OCI-LY1 (cell line): ENCODE measurements at regions not wholly inside any gene's neighbourhood (a gene's known extent, or its start where the extent isn't known, plus 50 kb on each side); places are given as distances from the start of the nearest gene placed in this dataset.

Experiments used
- H2AFZ ChIP-seq: fragments of 200-600 bp; sonication (generic), shearing (Covaris generic); 2 replicates; pipeline ENCODE4 v1.6.0; 2014; ENCODE audit warnings: antibody characterized with exemption, mild to moderate bottlenecking, low read length
- H3F3A ChIP-seq: fragments of 200-600 bp; sonication (generic), shearing (Covaris generic); 2 replicates; pipeline ENCODE4 v1.6.0; 2014; ENCODE audit warnings: mild to moderate bottlenecking, antibody characterized with exemption, low read length, moderate library complexity; ENCODE audit not compliant: insufficient read depth
- H3K27ac ChIP-seq: fragments of 200-600 bp; sonication (generic); 2 replicates; pipeline ENCODE4 v1.5.1; 2014; ENCODE audit warnings: low read length, mixed run types, mild to moderate bottlenecking, low read depth; ENCODE audit not compliant: poor library complexity, severe bottlenecking
- H3K27me3 ChIP-seq: fragments of 200-600 bp; sonication (generic); 2 replicates; pipeline ENCODE4 v1.6.0; 2014; ENCODE audit warnings: antibody characterized with exemption, mild to moderate bottlenecking, low read length, moderate library complexity; ENCODE audit not compliant: insufficient read depth
- H3K36me3 ChIP-seq: fragments of 200-600 bp; sonication (generic); 2 replicates; pipeline ENCODE4 v1.6.1; 2014; ENCODE audit warnings: mild to moderate bottlenecking, antibody characterized with exemption, low read length, moderate library complexity, mixed read lengths; ENCODE audit not compliant: insufficient read depth
- H3K4me1 ChIP-seq: fragments of 200-600 bp; sonication (generic); 2 replicates; pipeline ENCODE4 v1.5.1; 2014; ENCODE audit warnings: mild to moderate bottlenecking, low read length, moderate library complexity; ENCODE audit not compliant: insufficient read depth, severe bottlenecking
- H3K4me2 ChIP-seq: fragments of 200-600 bp; sonication (generic), shearing (Covaris generic); 2 replicates; pipeline ENCODE4 v1.6.1; 2014; ENCODE audit warnings: low read length
- H3K4me3 ChIP-seq: fragments of 200-600 bp; sonication (generic); 2 replicates; pipeline ENCODE4 v1.5.1; 2014; ENCODE audit warnings: low read length, low read depth, mild to moderate bottlenecking, mixed read lengths; ENCODE audit not compliant: poor library complexity, severe bottlenecking
- H3K79me2 ChIP-seq: fragments of 200-600 bp; shearing (Covaris generic); 2 replicates; pipeline ENCODE4 v1.6.1; 2016; ENCODE audit warnings: mixed run types, low read length, mixed read lengths; ENCODE audit not compliant: insufficient read depth
- H3K9ac ChIP-seq: fragments of 200-600 bp; sonication (generic), shearing (Covaris generic); 2 replicates; pipeline ENCODE4 v1.6.1; 2014; ENCODE audit warnings: mild to moderate bottlenecking, low read length, mixed read lengths
- H3K9me2 ChIP-seq: fragments of 200-600 bp; sonication (generic), shearing (Covaris generic); 2 replicates; pipeline ENCODE4 v1.6.1; 2014; ENCODE audit warnings: low read depth, mild to moderate bottlenecking, low read length, mixed read lengths
- H3K9me3 ChIP-seq: fragments of 200-600 bp; shearing (Covaris generic); 2 replicates; pipeline ENCODE4 v1.6.1; 2014; ENCODE audit warnings: low read length, mixed read lengths
- H4K20me1 ChIP-seq: fragments of 200-600 bp; sonication (generic), shearing (Covaris generic); 2 replicates; pipeline ENCODE4 v1.6.0; 2016; ENCODE audit warnings: mild to moderate bottlenecking, low read length; ENCODE audit not compliant: insufficient read depth
- CTCF ChIP-seq: fragments of 200-600 bp; sonication (generic), shearing (Covaris generic); IDR thresholded peaks from 2 replicates; pipeline ENCODE4 v1.5.1; 2017; ENCODE audit warnings: mild to moderate bottlenecking, antibody characterized with exemption, low read length, moderate library complexity, mixed read lengths
- EZH2 ChIP-seq: fragments of 200-600 bp; sonication (generic), shearing (Covaris generic); IDR thresholded peaks from 2 replicates; pipeline ENCODE4 v1.8.0; 2017; ENCODE audit warnings: borderline replicate concordance, mixed run types, mild to moderate bottlenecking, antibody characterized with exemption, low read length, moderate library complexity, mixed read lengths

GRCh38 chr1:220335668-220336067 lies 63.4 kb upstream of the RAB3GAP2 start:
- Histone ChIP-seq H3K4me2 (no peak overlapping the region), H4K20me1 (no peaks in the 10 kb centered on the region), H3K9me3 (no peaks in the 10 kb centered on the region), H3K4me3 (no peak overlapping the region), H3K27ac (no peak overlapping the region), H3K79me2 (no peaks in the 10 kb centered on the region), H3K9me2 (no peaks in the 10 kb centered on the region), H3K4me1 (no peaks in the 10 kb centered on the region), H3K36me3 (no peaks in the 10 kb centered on the region), H3K9ac (no peak overlapping the region), H2AFZ (no peak overlapping the region), H3K27me3 (0 out of 2 replicates have a peak, but pooled peaks cover 5% of the 10 kb centered on the region), H3F3A (no peaks in the 10 kb centered on the region)
- no peak for TF ChIP-seq EZH2
- no peak for TF ChIP-seq CTCF

- no peak for TF ChIP-seq CTCF
- no peak for TF ChIP-seq EZH2
- Histone ChIP-seq H3K9me2 (no peaks in the 10 kb centered on the region), H3F3A (no peaks in the 10 kb centered on the region), H3K4me3 (no peak overlapping the region), H3K9me3 (no peaks in the 10 kb centered on the region), H4K20me1 (no peaks in the 10 kb centered on the region), H3K79me2 (no peaks in the 10 kb centered on the region), H3K27ac (no peak overlapping the region), H2AFZ (no peak overlapping the region), H3K36me3 (no peaks in the 10 kb centered on the region), H3K9ac (no peak overlapping the region), H3K4me2 (no peak overlapping the region), H3K27me3 (0 out of 2 replicates have a peak, but pooled peaks cover 5% of the 10 kb centered on the region), H3K4me1 (no peaks in the 10 kb centered on the region)
These were observed 59.1 kb upstream of the RAB3GAP2 start for GRCh38 chr1:220331318-220331717.

- H3K4me1 ChIP-seq: no peaks in the 10 kb centered on the region
- no peaks in the 10 kb centered on the region for H3K27me3 ChIP-seq
- H3K36me3 ChIP-seq: no peaks in the 10 kb centered on the region
- no peaks in the 10 kb centered on the region for H3K79me2 ChIP-seq
- no peak overlapping the region for H3K9ac ChIP-seq
- TF ChIP-seq EZH2: no peak
- TF ChIP-seq CTCF: no peak
- no peak overlapping the region for H3K4me3 ChIP-seq
- no peak overlapping the region for H3K27ac ChIP-seq
- no peaks in the 10 kb centered on the region for H3K9me3 ChIP-seq
- no peak overlapping the region for H3K4me2 ChIP-seq
- no peaks in the 10 kb centered on the region for H3K9me2 ChIP-seq
- H4K20me1 ChIP-seq: no peaks in the 10 kb centered on the region
- no peak overlapping the region for H2AFZ ChIP-seq
- no peaks in the 10 kb centered on the region for H3F3A ChIP-seq
These were observed 58.0 kb upstream of the RAB3GAP2 start for GRCh38 chr1:220330265-220330664.
